ENCODE measurements at regions not wholly inside any gene's neighbourhood (a gene's known extent, or its start where the extent isn't known, plus 50 kb on each side); places are given as distances from the start of the nearest gene placed in this dataset.

- no peaks in the 10 kb centered on the region for H3K27me3 ChIP-seq
- no peaks in the 10 kb centered on the region for H3K36me3 ChIP-seq
- H3K9me3 ChIP-seq: no peaks in the 10 kb centered on the region
- H3K4me1 ChIP-seq: no peaks in the 10 kb centered on the region
- TF ChIP-seq POLR2AphosphoS5 (IDR thresholded peaks at IDR 0.05): no peak
- no peak for TF ChIP-seq CTCF (IDR thresholded peaks at IDR 0.05)
- TF ChIP-seq EP300 (IDR thresholded peaks at IDR 0.05): no peak
- no peak for TF ChIP-seq POLR2A (IDR thresholded peaks at IDR 0.05)
- H3K4me3 ChIP-seq: no peak overlapping the region
- WGBS: 82% methylated on average over 6 of the region's 6 CpGs
- DNase-seq (ENCODE audit: low spot score in 2 of 2): no peak
- no peak overlapping the region for H3K27ac ChIP-seq
Measured at GRCh38 chr6:134676307-134677281, 273.3 kb downstream of the ALDH8A1 start.

- WGBS: 78% methylated on average over 11 of the region's 11 CpGs
- H3K36me3 ChIP-seq: no peaks in the 10 kb centered on the region
- H3K4me1 ChIP-seq: no peaks in the 10 kb centered on the region
- TF ChIP-seq POLR2AphosphoS5 (IDR thresholded peaks at IDR 0.05): no peak
- no peak for TF ChIP-seq EP300 (IDR thresholded peaks at IDR 0.05)
- TF ChIP-seq POLR2A (IDR thresholded peaks at IDR 0.05): no peak
- H3K4me3 ChIP-seq: no peak overlapping the region
- no peak overlapping the region for H3K27ac ChIP-seq
- DNase-seq (ENCODE audit: low spot score in 2 of 2): no peak
- H3K27me3 ChIP-seq: no peaks in the 10 kb centered on the region
- H3K9me3 ChIP-seq: no peaks in the 10 kb centered on the region
Measured at GRCh38 chr6:134675110-134676054, 274.5 kb downstream of the ALDH8A1 start.

- Histone ChIP-seq H3K36me3 (no peaks in the 10 kb centered on the region), H3K4me1 (no peaks in the 10 kb centered on the region), H3K9me3 (no peaks in the 10 kb centered on the region), H3K27ac (no peak overlapping the region), H3K4me3 (no peak overlapping the region), H3K27me3 (no peaks in the 10 kb centered on the region)
- no peak for DNase-seq (ENCODE audit: low spot score in 2 of 2)
- no peak for TF ChIP-seq CTCF (IDR thresholded peaks at IDR 0.05)
- TF ChIP-seq POLR2AphosphoS5 (IDR thresholded peaks at IDR 0.05): no peak
- no peak for TF ChIP-seq POLR2A (IDR thresholded peaks at IDR 0.05)
- no peak for TF ChIP-seq EP300 (IDR thresholded peaks at IDR 0.05)
- WGBS: 87% methylated on average over 2 of the region's 2 CpGs
Measured at GRCh38 chr6:134674562-134674961, 275.3 kb downstream of the ALDH8A1 start.

- Histone ChIP-seq H3K27me3 (no peaks in the 10 kb centered on the region), H3K4me3 (no peak overlapping the region), H3K27ac (no peak overlapping the region), H3K36me3 (no peaks in the 10 kb centered on the region), H3K4me1 (no peaks in the 10 kb centered on the region), H3K9me3 (no peaks in the 10 kb centered on the region)
- no peak for DNase-seq (ENCODE audit: low spot score in 2 of 2)
- TF ChIP-seq POLR2A (IDR thresholded peaks at IDR 0.05): no peak
Measured at GRCh38 chr6:134669485-134669884, 280.4 kb downstream of the ALDH8A1 start.

- Histone ChIP-seq H3K9me3 (no peaks in the 10 kb centered on the region), H3K36me3 (no peaks in the 10 kb centered on the region), H3K27ac (no peak overlapping the region), H3K4me3 (no peak overlapping the region), H3K4me1 (no peaks in the 10 kb centered on the region), H3K27me3 (no peaks in the 10 kb centered on the region)
- no peak for DNase-seq (ENCODE audit: low spot score in 2 of 2)
- no peak for TF ChIP-seq POLR2AphosphoS5 (IDR thresholded peaks at IDR 0.05)
- no peak for TF ChIP-seq CTCF (IDR thresholded peaks at IDR 0.05)
- 95% methylated on average over 2 of the region's 2 CpGs for WGBS
Measured at GRCh38 chr6:134667111-134667510, 282.8 kb downstream of the ALDH8A1 start.

GRCh38 chr6:134666125-134666524 is 283.8 kb downstream of the ALDH8A1 start:
- Histone ChIP-seq H3K36me3 (no peaks in the 10 kb centered on the region), H3K27ac (no peak overlapping the region), H3K9me3 (no peaks in the 10 kb centered on the region), H3K27me3 (no peaks in the 10 kb centered on the region), H3K4me3 (no peak overlapping the region), H3K4me1 (no peaks in the 10 kb centered on the region)
- 87% methylated on average over 2 of the region's 2 CpGs for WGBS
- no peak for DNase-seq (ENCODE audit: low spot score in 2 of 2)
- TF ChIP-seq EP300 (IDR thresholded peaks at IDR 0.05) (no peak), CTCF (IDR thresholded peaks at IDR 0.05) (no peak), POLR2AphosphoS5 (IDR thresholded peaks at IDR 0.05) (no peak), POLR2A (IDR thresholded peaks at IDR 0.05) (no peak)

Data from suprapubic skin (tissue), 4 donors.